AG09309 (cell line): ENCODE measurements at regions not wholly inside any gene's neighbourhood (a gene's known extent, or its start where the extent isn't known, plus 50 kb on each side); places are given as distances from the start of the nearest gene placed in this dataset.

Experiments
- DNase-seq: peaks from one replicate; pipeline ENCODE4 v3.0.0-alpha.2; 2010; ENCODE audit warnings: low read depth
- H3K4me3 ChIP-seq: 2 replicates; pipeline ENCODE4 v1.5.1; 2011; ENCODE audit warnings: mild to moderate bottlenecking, low read depth, low read length, moderate library complexity; ENCODE audit not compliant: control insufficient read depth
- CTCF ChIP-seq: IDR thresholded peaks from 2 replicates; pipeline ENCODE4 v1.5.1; 2011; ENCODE audit warnings: mild to moderate bottlenecking, low read depth, low read length, inconsistent platforms; ENCODE audit not compliant: insufficient read depth, control insufficient read depth; ENCODE audit errors: missing control alignments

GRCh38 chrX:78532363-78532762 is 126.8 kb downstream of the RTL3 start:
- no peak overlapping the region for H3K4me3 ChIP-seq
- no peak for DNase-seq
- no peak for TF ChIP-seq CTCF

DNA sequence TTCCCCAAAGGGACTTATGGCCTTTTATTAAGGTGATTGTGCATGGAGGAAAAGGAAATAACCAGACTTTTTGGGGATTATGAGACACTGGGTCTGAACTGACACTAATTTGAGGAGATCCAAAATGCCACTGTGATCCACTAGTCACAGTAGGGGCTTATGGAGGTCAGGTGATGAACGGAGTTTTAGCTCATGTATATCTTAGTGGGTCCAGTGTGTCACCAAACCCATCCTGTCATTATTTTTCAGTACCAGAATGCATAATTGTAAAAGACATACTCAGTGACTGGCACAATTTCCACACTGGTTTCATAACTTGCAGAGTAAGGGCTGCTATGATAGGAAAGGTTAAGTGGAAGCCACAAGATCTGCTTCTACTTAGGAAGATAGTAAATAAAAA is 131.3 kb downstream of the RTL3 start:
- no peak overlapping the region for H3K4me3 ChIP-seq
- TF ChIP-seq CTCF, result no peak
- no peak for DNase-seq

DNA sequence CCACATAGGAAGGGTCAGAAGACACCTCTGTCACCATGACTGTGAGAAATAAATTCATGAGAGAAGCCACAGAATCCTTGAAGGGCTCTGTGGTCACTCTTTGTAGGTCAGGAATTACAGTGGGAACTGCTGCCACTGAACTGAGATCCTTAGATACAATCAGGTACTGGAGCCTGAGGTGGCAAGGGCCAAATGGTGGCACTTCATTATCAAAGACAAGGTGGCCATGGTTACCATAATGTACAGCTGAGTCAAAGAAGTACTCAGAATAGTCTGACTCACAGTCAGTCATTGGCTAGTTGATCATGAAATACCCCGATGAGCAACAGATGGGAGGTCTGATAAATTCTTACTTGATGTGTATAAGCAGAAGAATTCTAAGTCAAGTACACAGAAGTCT is 131.9 kb downstream of the RTL3 start:
- no peak for DNase-seq
- TF ChIP-seq CTCF, result no peak
- H3K4me3 ChIP-seq, result no peak overlapping the region

DNA sequence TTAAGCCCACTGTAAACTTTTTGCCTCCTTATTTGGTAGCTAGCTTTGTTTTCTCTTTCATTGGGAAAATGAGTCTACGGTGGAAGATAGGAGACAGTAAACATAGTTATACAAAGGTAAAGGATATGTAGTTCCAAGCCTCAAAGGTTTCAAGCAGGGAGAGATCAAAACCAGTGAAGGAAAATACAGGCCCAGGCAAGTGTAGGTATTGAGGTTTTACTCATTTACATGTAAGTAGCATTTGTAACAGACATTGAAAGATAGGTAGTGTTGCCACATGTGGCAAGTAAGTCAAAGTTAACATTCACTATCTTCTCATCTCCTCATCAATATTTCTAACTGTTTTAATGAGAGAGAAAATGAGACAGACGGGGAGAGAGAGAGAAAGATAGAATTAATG is 136.5 kb downstream of the RTL3 start:
- H3K4me3 ChIP-seq, result no peak overlapping the region
- DNase-seq, result no peak
- TF ChIP-seq CTCF, result no peak

DNA sequence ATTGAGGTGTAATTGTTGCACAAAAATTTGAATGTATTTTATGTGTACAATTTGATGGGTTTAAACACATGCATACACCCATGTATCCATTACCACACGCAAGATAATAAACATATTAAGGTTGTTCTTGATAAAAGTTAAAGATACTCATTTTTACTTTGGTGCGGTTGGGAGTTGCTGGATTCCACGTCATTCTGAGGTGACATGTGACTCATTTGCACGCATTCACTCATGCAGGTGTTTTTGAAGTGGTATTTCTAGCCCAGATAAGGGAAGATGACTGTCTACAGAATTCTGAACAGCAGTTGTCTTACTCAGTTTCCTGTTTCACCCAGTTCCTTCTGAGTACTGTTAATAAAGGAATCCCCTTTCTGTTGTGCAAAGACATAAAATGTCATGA is 142.0 kb downstream of the RTL3 start:
- no peak for TF ChIP-seq CTCF
- DNase-seq, result no peak
- no peak overlapping the region for H3K4me3 ChIP-seq

- no peak overlapping the region for H3K4me3 ChIP-seq
- DNase-seq, result no peak
- TF ChIP-seq CTCF, result no peak
Observed at GRCh38 chrX:78514852-78515251, 144.3 kb downstream of the RTL3 start.
